HEK293T (cell line): ENCODE measurements at regions not wholly inside any gene's neighbourhood (a gene's known extent, or its start where the extent isn't known, plus 50 kb on each side); places are given as distances from the start of the nearest gene placed in this dataset.

Source experiments
- ARNT ChIP-seq: fragments of 450-650 bp; IDR thresholded peaks from 2 replicates; pipeline ENCODE4 v1.6.1; 2017; ENCODE audit warnings: mild to moderate bottlenecking
- BHLHE40 ChIP-seq: fragments of 450-650 bp; IDR thresholded peaks from 2 replicates; pipeline ENCODE4 v1.6.1; 2016; ENCODE audit warnings: mild to moderate bottlenecking, moderate library complexity, borderline replicate concordance
- FOXK2 ChIP-seq: fragments of 450-650 bp; IDR thresholded peaks from 2 replicates; pipeline ENCODE4 v1.6.1; 2016; ENCODE audit warnings: mild to moderate bottlenecking
- SP1 ChIP-seq: fragments of 450-650 bp; IDR thresholded peaks from 2 replicates; pipeline ENCODE4 v1.6.1; 2017

DNA sequence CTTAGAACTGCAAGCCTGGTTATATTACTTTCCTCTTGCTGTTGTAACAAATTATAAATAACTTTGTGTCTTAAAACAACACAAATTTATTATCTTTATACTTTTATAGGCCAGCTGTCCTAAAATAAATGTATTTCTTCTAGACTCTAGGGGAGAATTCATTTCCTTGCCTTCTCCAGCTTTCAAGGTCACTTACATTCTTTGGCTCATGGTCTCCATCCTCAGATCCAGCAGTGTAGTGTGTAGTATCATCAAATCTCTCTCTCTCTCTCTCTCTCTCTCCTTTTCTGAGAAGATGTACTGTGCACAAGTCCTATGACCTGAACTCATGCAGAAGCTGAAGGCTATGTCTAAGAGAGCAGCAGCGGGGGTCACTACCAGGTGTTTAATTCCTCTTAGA is 1510.6 kb downstream of the MRPL39 start:
- TF ChIP-seq ARNT, result no peak
- TF ChIP-seq BHLHE40, result no peak
- no peak for TF ChIP-seq SP1
- TF ChIP-seq FOXK2, result no peak
